K562 (cell line): ENCODE measurements at regions not wholly inside any gene's neighbourhood (a gene's known extent, or its start where the extent isn't known, plus 50 kb on each side); places are given as distances from the start of the nearest gene placed in this dataset.

Experiments
- ATAC-seq: fragments of 200-7000 bp; cut with Tn5 transposase; 3 replicates; pipeline ENCODE4 v1.9.1; 2020; ENCODE audit warnings: moderate library complexity
- BruUV-seq: library from RNA; stranded (reverse); fragments of 400-500 nt; replicated peaks from 2 replicates; lab custom pipeline; 2021; lab: Mats Ljungman, UMichigan
- CTCF ChIA-PET: fragments of 300-600 bp; formaldehyde crosslinking; extraction: SDS; loops from one replicate; lab custom pipeline; 2021; ENCODE audit warnings: low intra/inter-chr PET ratio; lab: Yijun Ruan, JAX
- POLR2A ChIA-PET: fragments of 300-600, 350-650 bp; sonication (Branson Sonifier 250); formaldehyde crosslinking; extraction: SDS; loops from one replicate; lab custom pipeline; 2021; ENCODE audit warnings: antibody characterized with exemption, inconsistent platforms; lab: Yijun Ruan, JAX
- DNase-seq, 4 experiments: peaks; one replicate each; pipeline versions ENCODE4 v3.0.0 to v3.0.0-alpha.2; 2011 to 2018; ENCODE audit warnings: low spot score in 3 of 4, mixed read lengths in 3 of 4; ENCODE audit errors: extremely low read depth in 1 of 4
- FAIRE-seq: peaks from 2 replicates; lab custom pipeline; 2011; peaks lifted over from hg19 to GRCh38; lab: Jason Lieb, UNC
- H2AFZ ChIP-seq: 2 replicates; pipeline ENCODE4 v1.6.0; 2011; ENCODE audit warnings: low read depth, low read length, control low read depth, inconsistent platforms
- H3K27ac ChIP-seq: fragments of 200-600 bp; 3 replicates; pipeline ENCODE4 v1.8.0; 2011; ENCODE audit warnings: low read depth, mild to moderate bottlenecking, control low read depth, inconsistent platforms, low read length, moderate library complexity, mixed read lengths; ENCODE audit errors: extremely low read depth
- H3K27me3 ChIP-seq, 2 experiments: fragments of 300-600 bp in 1 of 2; 2 replicates in 1 of 2; 3 replicates in 1 of 2; pipeline versions ENCODE4 v1.6.0 to v1.8.0; 2011; ENCODE audit warnings: inconsistent platforms in 2 of 2, low read length in 2 of 2, mild to moderate bottlenecking in 1 of 2, mixed read lengths in 1 of 2, moderate library complexity in 1 of 2; ENCODE audit not compliant: control insufficient read depth in 2 of 2, insufficient read depth in 2 of 2
- H3K36me3 ChIP-seq: fragments of 300-600 bp; 3 replicates; pipeline ENCODE4 v1.8.0; 2011; ENCODE audit warnings: mild to moderate bottlenecking, low read length, inconsistent platforms; ENCODE audit not compliant: control insufficient read depth, insufficient read depth
- H3K4me1 ChIP-seq, 2 experiments: fragments of 200-600 bp in 1 of 2; replicated peaks in 1 of 2; 2 replicates in 1 of 2; 3 replicates in 1 of 2; pipeline versions ENCODE4 v1.5.1 to v1.8.0; 2011; ENCODE audit warnings: inconsistent platforms in 2 of 2, low read length in 2 of 2, mild to moderate bottlenecking in 1 of 2, mixed read lengths in 1 of 2, moderate library complexity in 1 of 2; ENCODE audit not compliant: control insufficient read depth in 2 of 2, insufficient read depth in 2 of 2
- H3K4me2 ChIP-seq: 2 replicates; pipeline ENCODE4 v1.6.1; 2011; ENCODE audit warnings: low read length, control low read depth, inconsistent platforms, mixed read lengths; ENCODE audit not compliant: insufficient read depth
- H3K4me3 ChIP-seq: fragments of 200-600 bp; sonication (generic), shearing (Covaris generic); 2 replicates; pipeline ENCODE4 v1.5.1; 2016; ENCODE audit warnings: control low read depth, inconsistent platforms
- H3K79me2 ChIP-seq: fragments of 200-600 bp; 3 replicates; pipeline ENCODE4 v1.8.0; 2011; ENCODE audit warnings: low read length, inconsistent platforms; ENCODE audit not compliant: control insufficient read depth, insufficient read depth
- H3K9ac ChIP-seq, 2 experiments: 2 replicates each; pipeline versions ENCODE4 v1.6.0 to v1.6.1; 2011; ENCODE audit warnings: low read depth in 2 of 2, low read length in 2 of 2, control low read depth in 1 of 2, inconsistent platforms in 1 of 2, mild to moderate bottlenecking in 1 of 2, mixed read lengths in 1 of 2; ENCODE audit not compliant: insufficient read depth in 1 of 2
- H3K9me1 ChIP-seq: one replicate; pipeline ENCODE4 v1.6.0; 2011; ENCODE audit warnings: inconsistent platforms, mild to moderate bottlenecking, low read length, moderate library complexity; ENCODE audit not compliant: control insufficient read depth, insufficient read depth
- H3K9me3 ChIP-seq: replicated peaks from 2 replicates; pipeline ENCODE4 v1.5.1; 2011; ENCODE audit warnings: low read depth, low read length, inconsistent platforms; ENCODE audit not compliant: control insufficient read depth, insufficient read depth
- H4K20me1 ChIP-seq: replicated peaks from 2 replicates; pipeline ENCODE4 v1.6.1; 2011; ENCODE audit warnings: low read length, inconsistent platforms, mixed read lengths; ENCODE audit not compliant: control insufficient read depth, insufficient read depth
- CHD2 ChIP-seq: IDR thresholded peaks from 2 replicates; pipeline ENCODE4 v1.6.1; 2011; ENCODE audit warnings: low read depth, low read length
- DMBX1 ChIP-seq: fragments of 250-450 bp; sonication (Bioruptor Pico); IDR thresholded peaks from 2 replicates; pipeline ENCODE4 v1.8.0; 2022; ENCODE audit warnings: inconsistent platforms, mild to moderate bottlenecking, moderate library complexity, borderline replicate concordance
- ESRRA ChIP-seq: fragments of 450-650 bp; IDR thresholded peaks from 2 replicates; pipeline ENCODE4 v1.6.1; 2014; ENCODE audit warnings: low read depth, mild to moderate bottlenecking, moderate library complexity, borderline replicate concordance
- MEIS2 ChIP-seq: fragments of 450-650 bp; IDR thresholded peaks from 2 replicates; pipeline ENCODE4 v1.6.1; 2014; ENCODE audit warnings: mild to moderate bottlenecking; ENCODE audit not compliant: partially characterized antibody
- NEUROD1 ChIP-seq: fragments of 150-350 bp; IDR thresholded peaks from 2 replicates; pipeline ENCODE4 v1.6.1; 2014; ENCODE audit warnings: borderline replicate concordance, low read length, low read depth; ENCODE audit not compliant: partially characterized antibody
- NFATC3 ChIP-seq: fragments of 450-650 bp; IDR thresholded peaks from 2 replicates; pipeline ENCODE4 v1.6.1; 2017; ENCODE audit warnings: mild to moderate bottlenecking
- NR1H2 ChIP-seq: sonication (generic); formaldehyde crosslinking; IDR thresholded peaks from 2 replicates; pipeline ENCODE4 v1.4.0; 2020; ENCODE audit warnings: mild to moderate bottlenecking, missing genetic modification reagents
- NR2C1 ChIP-seq, 2 experiments: fragments of 450-650 bp; IDR thresholded peaks; 2 replicates each; pipeline ENCODE4 v1.6.1; 2017; ENCODE audit warnings: mild to moderate bottlenecking in 2 of 2, antibody characterized with exemption in 1 of 2, inconsistent platforms in 1 of 2, missing compliant biosample characterization in 1 of 2, missing genetic modification characterization in 1 of 2
- NR3C1 ChIP-seq: sonication (generic); formaldehyde crosslinking; IDR thresholded peaks from 2 replicates; pipeline ENCODE4 v1.8.1; 2022; ENCODE audit warnings: missing genetic modification reagents
- PBX2 ChIP-seq, 2 experiments: IDR thresholded peaks in 1 of 2; conservative IDR thresholded peaks in 1 of 2; 2 replicates each; pipeline ENCODE4 v1.6.1; 2016; ENCODE audit warnings: low read depth in 2 of 2, mild to moderate bottlenecking in 1 of 2, missing compliant biosample characterization in 1 of 2, missing genetic modification characterization in 1 of 2, moderate library complexity in 1 of 2
- SMARCE1 ChIP-seq: fragments of 450-650 bp; IDR thresholded peaks from 2 replicates; pipeline ENCODE4 v1.7.1; 2016; ENCODE audit warnings: mild to moderate bottlenecking
- TFE3 ChIP-seq: fragments of 450-650 bp; formaldehyde crosslinking; IDR thresholded peaks from 2 replicates; pipeline ENCODE4 v1.4.0; 2020; ENCODE audit warnings: mild to moderate bottlenecking, mixed read lengths
- YY1 ChIP-seq, 3 experiments: IDR thresholded peaks; 2 replicates each; pipeline ENCODE4 v1.6.1; 2011; ENCODE audit warnings: low read length in 2 of 3, mild to moderate bottlenecking in 2 of 3, moderate library complexity in 2 of 3, borderline replicate concordance in 1 of 3, control low read depth in 1 of 3, low read depth in 1 of 3; ENCODE audit not compliant: insufficient read depth in 3 of 3, insufficient replicate concordance in 2 of 3, control insufficient read depth in 1 of 3, insufficient read length in 1 of 3; ENCODE audit errors: extremely low read depth in 1 of 3
- ZBTB9 ChIP-seq: fragments of 450-650 bp; formaldehyde crosslinking; IDR thresholded peaks from 2 replicates; pipeline ENCODE4 v1.4.0; 2020; ENCODE audit warnings: mild to moderate bottlenecking, moderate library complexity
- ZFP36 ChIP-seq: fragments of 150-350 bp; IDR thresholded peaks from 2 replicates; pipeline ENCODE4 v1.6.1; 2018; ENCODE audit warnings: low read length, low read depth; ENCODE audit not compliant: partially characterized antibody
- ZNF212 ChIP-seq: fragments of 450-650 bp; formaldehyde crosslinking; IDR thresholded peaks from 2 replicates; pipeline ENCODE4 v1.4.0; 2020; ENCODE audit warnings: mild to moderate bottlenecking
- ZNF311 ChIP-seq: fragments of 250-450 bp; sonication (Bioruptor Pico); IDR thresholded peaks from 2 replicates; pipeline ENCODE4 v1.4.0; 2020; ENCODE audit warnings: mild to moderate bottlenecking, moderate library complexity
- ZNF354B ChIP-seq: fragments of 250-450 bp; sonication (Bioruptor Pico); IDR thresholded peaks from 2 replicates; pipeline ENCODE4 v1.4.0; 2020
- WGBS: fragments of 100-300 bp; shearing (Covaris generic); methylation state at CpG from one replicate; pipeline ENCODE4 v1.1.6; 2016; ENCODE audit warnings: low coverage, mixed read lengths; ENCODE audit not compliant: insufficient coverage; ENCODE audit errors: missing lambda C conversion rate; 5-methylcytosine and 5-hydroxymethylcytosine counted together
- in situ Hi-C: fragments of 300-500 bp; cut with MboI; formaldehyde crosslinking; loops from 4 replicates; pipeline ENCODE4 v1.15.0; 2018; ENCODE audit warnings: inconsistent platforms, mixed read lengths
- intact Hi-C: fragments of 100-400 bp; cut with micrococcal nuclease; formaldehyde crosslinking; loops from 2 replicates; pipeline ENCODE4 v1.14.2; 2022

- WGBS = 0% methylated on average over 3 of the region's 3 CpGs
- ATAC-seq (no peak), FAIRE-seq (no peak), DNase-seq (no peak)
- Histone ChIP-seq H3K27ac (no peak overlapping the region), H3K4me1 (no peaks in the 10 kb centered on the region), H3K9ac (no peak overlapping the region), H3K9me1 (no peaks in the 10 kb centered on the region), H4K20me1 (no peaks in the 10 kb centered on the region), H3K79me2 (no peaks in the 10 kb centered on the region), H2AFZ (no peak overlapping the region), H3K4me3 (no peak overlapping the region), H3K36me3 (no peaks in the 10 kb centered on the region), H3K27me3 (no peaks in the 10 kb centered on the region), H3K9me3 (peaks cover 4% of the 10 kb centered on the region), H3K4me2 (no peak overlapping the region)
- TF ChIP-seq NR2C1 (IDR thresholded peaks at IDR 0.05) (no peak), NR2C1 (tag; IDR thresholded peaks at IDR 0.05) (no peak), SMARCE1 (no peak), ZBTB9 (CRISPR knock-in tag) (no peak), MEIS2 (peak; percentile 22), ZFP36 (no peak), NEUROD1 (no peak), ZNF311 (CRISPR knock-in tag) (no peak), PBX2 (CRISPR knock-in tag; IDR thresholded peaks at IDR 0.05; ENCODE audit: low read depth) (no peak), PBX2 (tag; conservative IDR thresholded peaks at IDR 0.05; ENCODE audit: low read depth) (peak; percentile 28; the same call in 1 of the 2 replicates), NR3C1 (CRISPR knock-in tag) (no peak), ESRRA (no peak), ZNF354B (CRISPR knock-in tag) (no peak), NFATC3 (no peak), NR1H2 (CRISPR knock-in tag) (no peak), DMBX1 (CRISPR knock-in tag) (no peak), ZNF212 (CRISPR knock-in tag) (no peak), CHD2 (no peak), TFE3 (CRISPR knock-in tag) (no peak), YY1 (IDR thresholded peaks at IDR 0.05; ENCODE audit: borderline replicate concordance in 1 of 3, control insufficient read depth in 1 of 3, extremely low read depth in 1 of 3, insufficient read depth in 3 of 3, insufficient read length in 1 of 3, insufficient replicate concordance in 2 of 3, low read depth in 1 of 3, low read length in 2 of 3) (no peak)
- CTCF ChIA-PET = no interaction called here
- in situ Hi-C loops (no loop called here), intact Hi-C loops (no loop called here)
- POLR2A ChIA-PET = no interaction called here
- BruUV-seq = no TSS peak
These were observed 86.0 kb downstream of the DTWD1 start for GRCh38 chr15:49706805-49707204.
